GF-D8 (cell line): ENCODE measurements at regions not wholly inside any gene's neighbourhood (a gene's known extent, or its start where the extent isn't known, plus 50 kb on each side); places are given as distances from the start of the nearest gene placed in this dataset.
"Not testable (repeated sequence)": the region's sequence is repeated elsewhere in the genome, so short reads cannot be mapped to it uniquely, and the experiment has no call there.

Source experiments
- DNase-seq: peaks from one replicate; lab custom pipeline; 2025; lab: John Stamatoyannopoulos, UW

DNA sequence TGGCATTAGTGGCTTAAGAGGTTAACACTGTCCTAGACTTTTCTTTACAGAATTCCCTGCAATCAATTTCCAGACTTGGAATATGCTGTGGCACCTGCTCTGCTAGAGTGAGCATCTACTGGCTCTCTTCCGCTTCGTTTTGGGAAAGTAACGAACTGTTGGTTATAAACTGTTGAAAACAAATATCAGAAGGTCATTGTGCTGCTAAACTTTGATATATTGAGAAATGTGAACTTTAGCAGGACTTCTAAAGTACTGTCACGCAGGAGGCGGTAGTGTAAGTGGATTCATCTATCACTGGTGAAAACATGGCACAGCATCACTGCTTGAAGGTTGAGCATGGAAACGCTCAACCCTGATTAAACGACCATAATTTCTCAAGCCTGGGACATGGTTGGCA lies 348.9 kb downstream of the FLRT2 start:
- DNase-seq = no peak

DNA sequence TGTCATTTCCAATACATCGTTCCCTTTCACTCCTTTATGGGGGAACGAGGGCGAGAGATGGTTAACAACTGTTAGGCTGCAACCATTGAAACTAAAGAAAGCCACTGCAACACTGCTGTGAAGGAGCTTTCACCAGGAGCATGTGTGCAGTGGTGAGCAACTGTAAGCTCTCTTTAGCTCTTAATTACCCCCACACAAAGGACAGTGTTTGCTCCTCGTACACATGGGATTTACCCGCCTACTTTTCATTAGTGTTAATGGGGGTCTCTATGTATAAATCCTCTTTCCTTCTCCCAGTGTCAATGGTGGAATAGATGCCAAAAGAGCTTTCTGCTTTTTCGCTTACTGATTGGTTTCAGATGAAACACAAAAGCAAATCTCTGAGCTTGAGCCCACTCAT lies 343.1 kb downstream of the FLRT2 start:
- no peak for DNase-seq

DNA sequence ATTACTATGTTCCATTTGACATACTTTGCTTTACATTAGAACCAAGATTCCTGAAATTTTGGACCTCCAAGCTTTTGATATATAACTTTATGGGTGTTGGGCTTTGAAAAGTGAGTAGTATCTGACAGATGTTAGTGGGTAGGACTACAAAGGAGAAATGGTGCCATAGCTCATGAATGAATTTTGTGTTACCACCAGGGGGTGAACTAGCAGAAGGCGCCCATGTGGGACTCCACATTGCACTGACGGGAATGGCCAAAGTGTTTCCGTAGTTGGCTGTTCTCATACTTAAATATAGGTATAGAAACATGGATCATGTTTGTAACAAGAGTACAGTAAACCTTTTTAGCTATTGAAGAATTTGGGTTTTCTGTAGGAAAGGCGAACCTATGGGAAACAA lies 337.5 kb downstream of the FLRT2 start:
- DNase-seq = no peak

DNA sequence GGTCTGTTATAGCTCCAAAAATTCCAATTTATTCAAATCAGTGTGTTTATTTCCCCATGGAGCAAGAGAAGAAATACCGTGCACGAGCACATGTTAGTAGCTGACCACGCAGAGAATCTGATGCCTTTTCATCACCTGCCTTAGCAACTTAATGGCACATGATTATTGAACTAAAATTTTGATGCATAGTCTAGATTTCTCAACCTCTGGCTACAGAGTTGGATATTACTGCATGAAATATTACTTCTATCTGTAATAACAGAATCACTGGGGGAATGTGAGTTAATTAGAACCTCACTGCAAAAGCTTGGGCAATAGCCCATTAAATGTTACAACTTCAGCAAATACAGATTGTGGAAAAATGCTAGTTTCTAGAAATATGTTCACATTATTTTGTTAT lies 335.8 kb downstream of the FLRT2 start:
- no peak for DNase-seq

DNA sequence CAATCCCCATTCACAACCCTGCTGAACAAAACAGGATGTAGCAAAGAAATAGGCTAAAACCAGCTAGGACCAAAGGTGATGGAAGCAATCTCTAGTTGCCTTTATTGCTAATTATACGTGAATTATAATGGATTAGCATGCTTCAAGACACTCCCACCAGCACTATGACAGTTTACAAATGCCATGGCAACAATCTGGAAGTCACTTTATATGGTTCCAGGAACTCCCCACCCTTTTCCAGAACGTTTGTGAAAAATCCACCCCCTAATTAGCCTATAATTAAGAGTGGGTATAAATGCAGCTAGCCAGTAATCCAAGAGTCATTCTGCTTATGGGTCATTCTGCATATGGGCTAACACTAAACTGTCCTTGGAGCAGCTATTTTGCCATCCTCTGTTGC lies 328.7 kb downstream of the FLRT2 start:
- DNase-seq = no peak

DNA sequence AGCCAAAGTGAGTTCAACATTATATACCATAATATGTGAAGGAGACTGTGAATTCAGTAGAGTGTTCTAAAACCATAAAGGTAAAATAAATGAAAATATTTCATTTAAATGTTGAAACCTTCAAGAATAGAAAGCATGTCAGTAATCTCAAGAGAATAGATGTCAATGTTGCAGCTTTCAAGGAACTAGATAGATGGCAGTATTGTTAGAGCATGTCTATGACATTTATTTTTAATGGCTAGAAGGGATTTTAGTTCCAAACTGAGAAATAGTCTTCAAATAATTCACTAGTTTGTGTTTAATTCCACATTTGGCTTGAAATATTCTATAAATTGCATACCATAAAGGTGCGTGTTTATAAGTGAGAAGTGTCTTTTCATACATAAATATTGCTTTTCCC lies 326.5 kb downstream of the FLRT2 start:
- no peak for DNase-seq

DNA sequence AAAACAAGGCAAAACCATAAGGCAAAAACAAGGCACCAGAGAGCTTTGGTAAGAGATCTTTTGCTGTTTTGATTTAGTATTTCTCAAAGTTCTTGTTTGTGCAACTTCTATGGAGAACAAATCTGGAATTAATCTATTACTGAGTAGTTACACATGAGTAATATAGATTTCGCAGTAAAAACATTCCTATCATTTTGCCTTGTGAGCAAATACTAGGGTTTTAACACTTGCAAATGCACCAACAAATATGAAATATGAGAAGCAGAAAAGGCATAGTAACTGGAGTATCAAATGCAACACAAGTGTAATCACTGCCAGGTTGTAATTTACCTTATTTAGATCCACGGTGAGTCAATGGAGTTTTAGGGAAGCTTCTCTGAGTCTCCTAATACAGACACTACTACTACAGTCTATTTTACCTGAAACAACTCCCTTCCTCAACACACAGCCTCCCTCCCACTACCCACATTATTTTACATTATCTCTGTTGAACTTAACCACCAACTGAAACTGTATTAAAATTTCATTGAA lies 324.1 kb downstream of the FLRT2 start:
- no peak for DNase-seq

DNA sequence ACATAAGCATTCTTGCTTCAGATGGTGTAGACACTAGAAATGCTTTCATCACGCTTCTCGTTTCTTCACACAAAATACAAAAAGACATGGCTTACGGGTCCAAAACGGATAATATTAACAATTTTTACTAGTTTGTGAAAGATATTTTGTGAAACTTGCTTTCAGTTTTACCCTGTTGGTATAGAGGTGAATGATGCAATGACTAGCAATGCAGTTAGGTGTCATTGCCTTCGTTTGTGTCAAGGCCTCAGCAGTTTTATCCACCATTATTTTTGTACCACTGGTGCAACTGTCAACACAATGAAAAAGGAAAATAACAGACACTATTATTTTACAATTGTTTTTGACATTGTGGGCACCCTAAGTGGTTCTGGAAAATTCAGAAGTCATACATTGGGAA lies 323.0 kb downstream of the FLRT2 start:
- no peak for DNase-seq

DNA sequence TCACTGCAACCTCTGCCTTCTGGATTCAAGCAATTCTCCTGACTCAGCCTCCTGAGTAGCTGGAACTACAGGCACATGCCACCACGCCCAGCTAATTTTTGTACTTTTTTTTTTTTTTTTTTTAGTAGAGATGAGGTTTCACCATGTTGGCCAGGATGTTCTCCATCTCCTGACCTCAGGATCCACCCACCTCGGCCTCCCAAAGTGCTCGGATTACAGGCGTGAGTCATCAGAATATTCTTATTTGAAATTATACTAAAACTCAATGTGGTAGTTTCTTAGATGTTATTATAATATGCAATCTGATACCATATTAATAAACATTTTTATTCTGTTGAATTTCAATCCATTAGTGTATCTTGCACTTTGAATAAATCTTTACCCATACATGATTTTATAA lies 322.2 kb downstream of the FLRT2 start:
- DNase-seq = not testable (repeated sequence)

DNA sequence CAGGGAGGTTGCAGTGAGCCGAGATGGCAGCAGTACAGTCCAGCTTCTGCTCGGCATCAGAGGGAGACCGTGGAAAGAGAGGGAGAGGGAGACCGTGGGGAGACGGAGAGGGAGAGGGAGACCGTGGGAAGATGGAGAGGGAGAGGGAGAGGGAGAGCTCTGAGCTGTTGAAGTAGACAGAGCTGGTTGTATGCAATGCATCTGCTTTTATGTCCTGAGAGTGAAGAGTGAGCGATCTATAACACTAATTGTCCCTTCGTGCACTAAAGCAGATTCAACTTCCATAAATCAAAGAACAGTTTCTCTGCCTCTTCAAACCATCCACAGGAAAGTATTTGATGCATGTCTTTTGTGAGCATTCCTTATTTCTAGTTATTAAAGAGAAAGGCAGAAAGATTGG lies 300.6 kb downstream of the FLRT2 start:
- not testable (repeated sequence) for DNase-seq

DNA sequence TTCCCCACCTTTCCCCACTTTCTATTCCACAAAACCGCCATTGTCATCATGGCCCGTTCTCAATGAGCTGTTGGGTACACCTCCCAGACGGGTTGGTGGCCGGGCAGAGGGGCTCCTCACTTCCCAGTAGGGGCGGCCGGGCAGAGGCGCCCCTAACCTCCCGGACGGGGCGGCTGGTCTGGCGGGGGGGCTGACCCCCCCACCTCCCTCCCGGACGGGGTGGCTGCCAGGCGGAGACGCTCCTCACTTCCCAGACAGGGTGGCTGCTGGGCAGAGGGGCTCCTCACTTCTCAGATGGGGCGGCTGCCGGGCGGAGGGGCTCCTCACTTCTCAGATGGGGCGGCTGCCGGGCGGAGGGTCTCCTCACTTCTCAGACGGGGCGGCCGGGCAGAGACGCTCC lies 299.7 kb downstream of the FLRT2 start:
- not testable (repeated sequence) for DNase-seq

DNA sequence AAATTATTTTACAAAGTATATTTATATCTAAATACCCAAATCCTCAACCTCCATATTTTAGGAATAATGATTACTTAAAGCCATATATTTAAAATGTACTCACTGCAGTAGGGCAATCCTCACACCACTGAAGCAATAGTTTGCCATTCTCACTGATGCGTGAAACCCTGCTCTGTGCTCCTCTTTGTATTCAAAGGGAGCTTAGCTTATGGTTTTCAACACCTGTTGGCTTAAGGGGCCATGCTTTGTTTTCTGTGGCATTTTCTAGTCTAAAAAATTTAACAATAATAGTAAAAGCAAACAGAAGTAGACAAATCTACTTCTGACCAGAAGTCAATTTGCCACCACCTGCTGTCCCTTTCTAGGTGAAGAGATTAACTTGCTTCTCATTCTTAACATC lies 294.6 kb downstream of the FLRT2 start:
- no peak for DNase-seq

DNA sequence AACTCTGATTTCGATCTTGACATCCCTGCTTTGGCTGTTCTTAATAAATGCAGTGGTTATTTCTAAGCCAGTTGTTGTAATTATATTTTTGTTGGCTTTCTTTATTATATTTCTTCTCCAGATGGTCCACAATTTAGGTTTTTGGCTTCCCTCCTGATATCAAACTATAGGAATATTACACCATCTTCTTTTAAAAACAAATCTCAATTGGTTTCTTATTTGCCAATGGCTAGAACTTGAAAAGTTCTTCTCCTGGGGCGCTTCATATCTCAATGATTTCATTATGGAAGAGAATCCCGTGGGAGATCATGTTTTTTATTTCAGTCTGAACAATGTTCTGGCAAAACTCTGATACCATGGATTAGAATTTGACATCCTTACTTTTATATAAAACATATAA lies 292.3 kb downstream of the FLRT2 start:
- DNase-seq = no peak

DNA sequence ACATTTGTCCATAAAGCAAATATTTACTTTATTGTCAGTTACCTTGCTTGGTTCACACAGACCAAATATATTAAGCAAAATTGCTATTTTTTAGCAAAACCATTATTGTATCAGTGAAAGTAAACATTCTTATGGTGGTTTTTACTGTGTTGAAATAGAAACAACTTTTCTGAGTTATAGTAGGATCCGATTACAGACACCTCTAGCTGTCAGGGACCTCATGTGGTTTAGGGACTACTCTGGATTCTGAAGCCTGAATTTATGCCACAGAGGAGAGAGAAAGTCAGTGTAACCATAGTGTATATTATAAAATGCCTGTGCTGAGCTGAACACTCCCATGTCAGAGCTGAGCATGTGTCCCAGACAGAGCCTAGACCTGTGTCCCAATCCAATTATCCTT lies 287.5 kb downstream of the FLRT2 start:
- DNase-seq = no peak

DNA sequence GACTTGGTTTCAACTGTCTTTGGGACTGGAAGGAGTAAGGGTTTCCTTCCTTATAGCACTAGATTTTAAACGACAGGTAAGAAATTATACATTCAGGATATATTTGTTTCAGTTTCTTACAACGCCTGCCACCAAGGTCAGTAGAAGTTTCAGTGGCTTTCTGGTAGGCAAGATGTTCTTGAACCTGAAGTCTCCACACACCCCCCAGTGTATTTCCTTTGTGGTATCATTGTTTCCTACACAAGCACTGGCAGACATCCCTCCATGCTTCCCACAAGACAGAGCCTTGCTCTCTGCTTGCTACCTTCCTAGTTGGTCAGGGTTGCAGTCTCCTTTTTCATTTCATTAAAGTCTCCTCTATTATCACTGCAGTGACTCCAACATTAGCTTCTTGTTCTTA lies 283.1 kb downstream of the FLRT2 start:
- DNase-seq = no peak

DNA sequence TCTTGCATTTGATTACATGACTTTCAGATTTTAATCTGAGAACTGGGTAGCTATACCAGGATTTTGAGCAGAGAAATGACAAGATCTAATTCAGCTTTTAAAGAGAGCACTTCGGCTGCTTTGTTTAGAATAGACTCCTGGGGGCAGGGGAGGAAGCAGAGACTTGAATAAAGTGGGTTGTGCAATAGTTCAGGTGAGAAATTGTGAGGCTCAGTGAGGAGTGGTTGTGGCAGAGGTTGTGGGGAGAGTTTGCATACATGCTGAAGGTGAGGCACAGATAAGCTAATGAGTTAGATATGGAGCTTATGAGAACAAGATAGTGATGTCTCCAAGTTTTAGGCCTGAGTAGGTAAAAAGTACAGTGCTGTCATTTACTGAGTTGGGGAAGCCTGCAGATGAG lies 281.4 kb downstream of the FLRT2 start:
- no peak for DNase-seq

DNA sequence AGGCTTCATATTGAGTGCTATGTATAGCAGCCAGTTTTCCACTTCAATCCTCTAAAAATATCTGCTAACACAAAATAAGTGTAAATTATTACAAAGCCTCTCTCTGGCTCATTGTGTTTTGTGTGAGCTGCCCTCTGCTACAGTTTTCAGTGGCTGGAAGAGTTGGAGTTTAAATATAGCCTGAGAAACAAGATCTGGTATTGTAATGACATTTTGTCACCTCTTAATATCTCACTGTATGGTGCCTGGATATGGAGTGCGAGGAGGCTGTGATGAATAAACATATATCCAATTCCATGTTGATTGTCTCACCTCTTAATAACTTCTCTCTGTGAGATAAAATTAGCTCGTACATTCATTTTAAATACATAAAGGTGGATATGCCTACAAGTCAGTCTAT lies 269.7 kb downstream of the FLRT2 start:
- no peak for DNase-seq

DNA sequence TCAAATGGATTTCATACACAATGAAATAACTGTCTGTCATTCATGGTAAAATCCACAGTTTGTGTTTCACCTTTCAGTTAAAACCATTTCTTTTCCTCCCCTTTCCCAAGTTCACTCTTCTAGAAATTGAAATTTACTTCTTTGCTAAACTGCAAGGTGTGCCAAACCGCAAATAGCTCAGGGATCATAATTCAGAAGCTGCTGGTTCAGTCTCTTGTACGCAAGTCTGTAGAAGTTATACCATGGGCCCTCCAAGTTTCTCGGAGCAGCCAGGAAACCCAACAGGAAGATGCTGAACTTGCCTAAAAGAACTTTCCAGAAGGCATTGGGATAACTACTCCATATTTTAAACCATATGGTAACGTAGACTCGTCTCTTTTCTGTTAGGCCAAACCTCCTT lies 268.9 kb downstream of the FLRT2 start:
- no peak for DNase-seq

DNA sequence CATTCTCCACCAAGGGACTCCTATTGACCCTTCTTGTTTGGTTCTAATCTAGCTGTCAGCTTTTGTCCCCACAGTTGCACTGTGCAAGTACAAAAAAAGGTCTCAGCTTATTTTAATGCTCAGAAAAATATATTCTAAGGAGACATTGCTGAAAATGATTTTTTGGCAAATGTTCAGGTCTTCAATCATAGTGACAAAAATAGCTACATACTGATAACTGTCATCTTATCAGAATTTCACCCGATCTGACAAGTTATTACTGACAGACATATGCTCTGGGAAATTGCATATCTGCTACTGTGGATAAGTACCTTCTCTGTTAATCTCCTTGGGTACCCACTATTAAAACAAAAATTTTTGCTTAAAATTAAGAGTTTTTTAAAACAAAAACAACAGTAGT lies 263.6 kb downstream of the FLRT2 start:
- DNase-seq = no peak

DNA sequence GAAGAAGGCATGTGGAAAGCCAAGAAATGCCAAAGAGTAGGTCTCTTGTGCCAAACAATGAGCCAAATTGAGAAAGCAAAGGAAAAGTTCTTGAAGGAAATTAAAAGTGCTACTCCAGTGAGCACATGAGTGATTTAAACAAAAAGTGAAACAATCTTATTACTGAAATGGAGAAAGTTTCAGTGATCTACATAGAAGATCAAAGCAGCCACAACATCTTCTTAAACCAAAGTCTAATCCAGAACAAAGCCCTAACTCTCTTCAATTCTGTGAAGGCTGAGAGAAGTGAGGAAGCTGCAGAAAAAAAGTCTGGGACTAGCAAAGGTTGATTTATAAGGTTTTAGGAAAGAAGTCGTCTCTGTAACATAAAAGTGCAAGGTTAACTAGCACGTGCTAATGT lies 259.6 kb downstream of the FLRT2 start:
- no peak for DNase-seq

DNA sequence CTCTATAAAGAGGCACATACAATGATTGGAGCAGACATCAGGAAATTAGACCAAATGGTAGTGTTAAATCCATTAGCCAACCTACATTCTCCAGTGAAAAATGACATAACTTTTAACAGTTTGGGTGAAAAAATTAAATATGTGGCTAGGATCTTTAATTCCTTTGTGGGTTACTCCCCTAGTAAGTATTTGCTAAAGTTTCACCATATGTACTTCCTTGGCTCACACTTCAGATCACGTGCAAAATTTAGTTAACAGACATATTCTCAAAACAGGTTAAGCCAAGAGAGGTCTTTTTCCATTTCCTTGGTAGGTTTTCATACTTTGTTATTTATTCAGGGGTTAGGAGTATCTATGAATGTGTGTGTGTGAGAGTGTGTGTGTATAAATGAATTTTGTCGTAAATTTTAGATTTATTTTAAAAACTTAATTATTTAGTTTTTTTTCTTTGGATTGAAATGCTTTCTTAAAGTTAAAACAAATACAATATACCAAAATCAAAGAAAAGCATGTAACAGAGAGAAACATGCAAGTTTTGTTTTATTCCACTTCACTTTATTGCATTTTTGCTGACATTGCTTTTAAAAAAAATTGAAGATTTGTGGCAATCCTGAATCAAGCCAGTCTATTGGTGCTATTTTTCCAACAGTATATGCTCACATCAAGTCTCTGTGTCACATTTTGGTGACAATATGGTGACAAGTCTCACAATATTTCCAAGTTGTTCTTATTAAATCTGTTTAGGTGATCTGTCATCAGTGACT lies 258.7 kb downstream of the FLRT2 start:
- DNase-seq = no peak

DNA sequence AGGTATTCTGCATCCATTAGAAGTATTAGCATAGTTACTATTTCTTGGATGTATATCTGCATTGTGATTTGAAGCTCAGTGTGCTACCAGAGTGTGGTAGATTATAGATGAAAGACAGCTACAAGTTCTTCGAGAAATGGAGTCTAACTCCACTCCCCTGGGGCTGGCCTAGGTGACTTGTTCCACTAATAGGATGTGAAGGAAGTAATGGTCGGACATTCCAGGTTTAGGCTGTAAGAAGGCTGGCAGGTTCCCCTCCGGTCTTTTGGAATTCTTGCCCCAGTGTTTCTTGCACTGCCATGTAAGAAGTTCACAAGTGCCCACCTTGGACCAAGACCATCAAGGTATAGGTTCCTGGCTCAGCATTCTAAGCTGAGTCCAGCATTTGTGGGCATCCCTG lies 236.4 kb downstream of the FLRT2 start:
- DNase-seq = no peak

DNA sequence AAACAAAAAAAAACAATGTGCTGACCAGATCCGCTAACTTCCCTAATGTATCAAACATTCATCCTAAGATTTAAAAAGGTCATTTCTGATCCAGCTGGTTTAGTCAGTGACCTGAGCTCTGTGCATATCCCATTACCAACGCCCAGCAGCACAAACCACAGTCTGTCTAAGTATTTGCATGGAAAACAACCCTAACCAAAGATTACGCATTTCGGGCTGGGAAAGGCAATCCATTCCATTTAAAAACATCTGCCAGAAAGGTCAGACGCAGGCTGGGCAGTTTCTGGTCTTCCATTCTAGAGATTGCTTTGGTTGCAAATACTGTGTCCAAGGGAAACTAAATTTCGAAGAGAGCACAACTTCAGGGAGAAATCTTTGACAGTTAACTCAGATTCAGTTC lies 234.9 kb downstream of the FLRT2 start:
- no peak for DNase-seq

DNA sequence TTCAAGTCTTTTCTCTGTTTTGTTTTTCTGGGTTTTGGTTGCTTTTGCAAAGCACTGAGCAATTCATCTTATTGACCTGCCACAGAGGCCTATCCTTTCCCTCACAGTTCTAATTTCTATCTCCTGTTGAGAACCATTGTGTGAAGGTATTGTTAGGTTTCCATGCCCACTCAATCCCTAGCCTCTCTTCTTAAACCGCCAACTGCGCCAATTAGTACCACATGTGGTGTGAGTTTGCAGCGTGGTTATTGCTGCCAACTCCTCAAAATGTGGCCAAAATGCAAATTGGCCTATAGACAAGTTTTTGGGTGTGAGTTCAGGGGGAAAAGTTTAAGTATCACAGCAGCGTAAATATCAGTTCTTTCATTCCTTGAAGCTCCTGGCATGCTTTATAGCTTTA lies 232.6 kb downstream of the FLRT2 start:
- no peak for DNase-seq
